Esophagus squamous epithelium (tissue), 4 donors: ENCODE measurements at regions not wholly inside any gene's neighbourhood (a gene's known extent, or its start where the extent isn't known, plus 50 kb on each side); places are given as distances from the start of the nearest gene placed in this dataset.

Experiments used
- POLR2A ChIP-seq, 4 donors: fragments of 450-650 bp; IDR thresholded peaks; one replicate each; pipeline ENCODE4 v1.6.1; 2017; ENCODE audit warnings: antibody characterized with exemption in 4 of 4, mild to moderate bottlenecking in 4 of 4, moderate library complexity in 3 of 4
- TF ChIP-seq, protein P1 (sequence below), 6 experiments: fragments of 450-650 bp in 4 of 6; fragments of 200-600 bp in 2 of 6; sonication (generic) in 2 of 6; IDR thresholded peaks; one replicate each; pipeline ENCODE4 v1.5.1; 2016 to 2019; ENCODE audit warnings: antibody characterized with exemption in 6 of 6, mild to moderate bottlenecking in 4 of 6, moderate library complexity in 4 of 6

DNA sequence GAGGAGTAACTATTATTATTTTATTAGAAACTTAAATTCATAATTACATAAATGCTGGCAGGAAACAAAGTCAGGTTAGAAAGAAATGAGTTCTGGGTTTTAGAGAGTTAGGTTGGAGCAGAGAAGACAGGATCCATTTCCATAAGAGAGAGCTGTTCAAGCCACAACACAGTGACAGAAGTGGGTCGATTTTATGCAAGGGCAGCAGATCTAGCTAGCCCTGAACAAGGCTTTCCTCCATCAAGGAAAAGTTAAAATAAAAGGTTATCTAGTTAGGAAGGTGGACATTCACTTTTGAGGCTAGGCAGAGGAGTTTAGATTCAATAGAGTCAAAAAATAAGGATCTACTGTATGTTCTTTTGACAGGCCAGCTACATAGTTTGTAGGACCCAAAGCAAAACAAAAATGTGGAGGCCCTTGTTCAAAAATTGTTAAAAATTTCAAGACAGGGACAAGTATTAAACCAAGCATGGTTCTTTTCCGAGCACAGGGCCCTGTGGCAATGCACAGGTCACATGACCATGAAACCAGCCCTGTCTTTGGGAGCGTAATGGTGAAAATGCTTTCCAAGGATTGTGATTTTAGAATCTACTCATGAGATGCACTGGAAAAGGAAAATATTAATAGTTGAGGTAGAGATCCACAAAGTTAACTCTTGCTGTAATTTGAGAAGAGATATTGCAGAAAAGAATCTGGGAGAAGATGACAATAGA is 91.2 kb upstream of the CREB1 start:
- TF ChIP-seq POLR2A (IDR thresholded peaks at IDR 0.05) = no peak
- TF ChIP-seq, protein P1, sequence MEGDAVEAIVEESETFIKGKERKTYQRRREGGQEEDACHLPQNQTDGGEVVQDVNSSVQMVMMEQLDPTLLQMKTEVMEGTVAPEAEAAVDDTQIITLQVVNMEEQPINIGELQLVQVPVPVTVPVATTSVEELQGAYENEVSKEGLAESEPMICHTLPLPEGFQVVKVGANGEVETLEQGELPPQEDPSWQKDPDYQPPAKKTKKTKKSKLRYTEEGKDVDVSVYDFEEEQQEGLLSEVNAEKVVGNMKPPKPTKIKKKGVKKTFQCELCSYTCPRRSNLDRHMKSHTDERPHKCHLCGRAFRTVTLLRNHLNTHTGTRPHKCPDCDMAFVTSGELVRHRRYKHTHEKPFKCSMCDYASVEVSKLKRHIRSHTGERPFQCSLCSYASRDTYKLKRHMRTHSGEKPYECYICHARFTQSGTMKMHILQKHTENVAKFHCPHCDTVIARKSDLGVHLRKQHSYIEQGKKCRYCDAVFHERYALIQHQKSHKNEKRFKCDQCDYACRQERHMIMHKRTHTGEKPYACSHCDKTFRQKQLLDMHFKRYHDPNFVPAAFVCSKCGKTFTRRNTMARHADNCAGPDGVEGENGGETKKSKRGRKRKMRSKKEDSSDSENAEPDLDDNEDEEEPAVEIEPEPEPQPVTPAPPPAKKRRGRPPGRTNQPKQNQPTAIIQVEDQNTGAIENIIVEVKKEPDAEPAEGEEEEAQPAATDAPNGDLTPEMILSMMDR (IDR thresholded peaks at IDR 0.05) = no peak
